SK-N-SH treated with all-trans-retinoic acid at 6 μM for 48 hours (cell line): ENCODE measurements at regions not wholly inside any gene's neighbourhood (a gene's known extent, or its start where the extent isn't known, plus 50 kb on each side); places are given as distances from the start of the nearest gene placed in this dataset.

ENCODE experiments used
- ATAC-seq: fragments of 200-7000 bp; cut with Tn5 transposase; 3 replicates; pipeline ENCODE4 v1.9.1; 2020; ENCODE audit warnings: mild to moderate bottlenecking, moderate library complexity
- ARNTL ChIP-seq: fragments of 450-650 bp; formaldehyde crosslinking; IDR thresholded peaks from 2 replicates; pipeline ENCODE4 v1.5.0; 2020; ENCODE audit warnings: low read depth, mild to moderate bottlenecking, moderate library complexity, borderline replicate concordance
- BACH2 ChIP-seq: fragments of 250-450 bp; sonication (Bioruptor Pico); IDR thresholded peaks from 2 replicates; pipeline ENCODE4 v1.9.0; 2021; ENCODE audit warnings: mild to moderate bottlenecking, borderline replicate concordance
- CREB5 ChIP-seq: fragments of 250-450 bp; sonication (Bioruptor Pico); IDR thresholded peaks from 2 replicates; pipeline ENCODE4 v1.5.1; 2020; ENCODE audit warnings: low read depth, mild to moderate bottlenecking, moderate library complexity
- CSDC2 ChIP-seq: fragments of 250-450 bp; sonication (Bioruptor Pico); IDR thresholded peaks from 2 replicates; pipeline ENCODE4 v1.5.0; 2020; ENCODE audit warnings: mild to moderate bottlenecking, moderate library complexity
- CSRNP3 ChIP-seq: fragments of 250-450 bp; sonication (Bioruptor Pico); IDR thresholded peaks from 2 replicates; pipeline ENCODE4 v1.5.1; 2021; ENCODE audit warnings: mild to moderate bottlenecking, moderate library complexity
- ESRRG ChIP-seq: fragments of 250-450 bp; sonication (Bioruptor Pico); IDR thresholded peaks from 2 replicates; pipeline ENCODE4 v1.6.1; 2021; ENCODE audit warnings: mild to moderate bottlenecking
- GLIS3 ChIP-seq: fragments of 250-450 bp; sonication (Bioruptor Pico); IDR thresholded peaks from 2 replicates; pipeline ENCODE4 v1.5.0; 2020; ENCODE audit warnings: mild to moderate bottlenecking, moderate library complexity
- ISL1 ChIP-seq: fragments of 250-450 bp; sonication (Bioruptor Pico); IDR thresholded peaks from 2 replicates; pipeline ENCODE4 v2.1.2; 2022; ENCODE audit warnings: mild to moderate bottlenecking, moderate library complexity
- OSR1 ChIP-seq: fragments of 250-450 bp; sonication (Bioruptor Pico); IDR thresholded peaks from 2 replicates; pipeline ENCODE4 v1.8.0; 2022; ENCODE audit warnings: moderate library complexity, mild to moderate bottlenecking, inconsistent platforms
- PATZ1 ChIP-seq: fragments of 250-450 bp; sonication (Bioruptor Pico); IDR thresholded peaks from 2 replicates; pipeline ENCODE4 v1.8.0; 2020; ENCODE audit warnings: mild to moderate bottlenecking, moderate library complexity, borderline replicate concordance
- POU6F1 ChIP-seq: fragments of 250-450 bp; sonication (Bioruptor Pico); IDR thresholded peaks from 2 replicates; pipeline ENCODE4 v1.8.0; 2021; ENCODE audit warnings: low read depth, mild to moderate bottlenecking, moderate library complexity, borderline replicate concordance
- PPARA ChIP-seq: fragments of 250-450 bp; sonication (Bioruptor Pico); IDR thresholded peaks from 2 replicates; pipeline ENCODE4 v1.5.0; 2020; ENCODE audit warnings: mild to moderate bottlenecking, borderline replicate concordance
- RARB ChIP-seq: fragments of 250-450 bp; sonication (Bioruptor Pico); IDR thresholded peaks from 2 replicates; pipeline ENCODE4 v1.8.0; 2021; ENCODE audit warnings: mild to moderate bottlenecking, moderate library complexity
- SNAI2 ChIP-seq: fragments of 250-450 bp; sonication (Bioruptor Pico); IDR thresholded peaks from 2 replicates; pipeline ENCODE4 v1.5.0; 2020; ENCODE audit warnings: mild to moderate bottlenecking, moderate library complexity
- TCF4 ChIP-seq: fragments of 250-450 bp; sonication (Bioruptor Pico); IDR thresholded peaks from 2 replicates; pipeline ENCODE4 v1.8.0; 2021; ENCODE audit warnings: mild to moderate bottlenecking, moderate library complexity, borderline replicate concordance
- TOX ChIP-seq: fragments of 250-450 bp; sonication (Bioruptor Pico); IDR thresholded peaks from 2 replicates; pipeline ENCODE4 v1.8.0; 2021; ENCODE audit warnings: mild to moderate bottlenecking, moderate library complexity, borderline replicate concordance
- TSHZ2 ChIP-seq: fragments of 250-450 bp; sonication (Bioruptor Pico); IDR thresholded peaks from 2 replicates; pipeline ENCODE4 v1.5.0; 2020; ENCODE audit warnings: mild to moderate bottlenecking, moderate library complexity
- ZC3H10 ChIP-seq: fragments of 250-450 bp; sonication (Bioruptor Pico); IDR thresholded peaks from 2 replicates; pipeline ENCODE4 v1.5.1; 2021; ENCODE audit warnings: mild to moderate bottlenecking, moderate library complexity
- ZFP3 ChIP-seq: fragments of 250-450 bp; sonication (Bioruptor Pico); IDR thresholded peaks from 2 replicates; pipeline ENCODE4 v1.5.0; 2020; ENCODE audit warnings: mild to moderate bottlenecking, moderate library complexity
- ZFP30 ChIP-seq: fragments of 450-650 bp; formaldehyde crosslinking; IDR thresholded peaks from 2 replicates; pipeline ENCODE4 v1.5.0; 2022; ENCODE audit warnings: mild to moderate bottlenecking, moderate library complexity
- ZNF565 ChIP-seq: fragments of 450-650 bp; formaldehyde crosslinking; conservative IDR thresholded peaks from 2 replicates; pipeline ENCODE4 v1.5.0; 2020; ENCODE audit warnings: low read depth, mild to moderate bottlenecking, moderate library complexity
- ZNF70 ChIP-seq: fragments of 450-650 bp; formaldehyde crosslinking; IDR thresholded peaks from 2 replicates; pipeline ENCODE4 v1.5.0; 2020; ENCODE audit warnings: mild to moderate bottlenecking, moderate library complexity

GRCh38 chr15:31228011-31228484 lies 98.6 kb upstream of the KLF13 start:
- ATAC-seq, result no peak
- TF ChIP-seq GLIS3 (CRISPR knock-in tag), result no peak
- no peak for TF ChIP-seq TCF4 (CRISPR knock-in tag)
- no peak for TF ChIP-seq ESRRG (CRISPR knock-in tag)
- no peak for TF ChIP-seq RARB (CRISPR knock-in tag)
- no peak for TF ChIP-seq CREB5 (CRISPR knock-in tag)
- no peak for TF ChIP-seq ZNF70 (CRISPR knock-in tag)
- no peak for TF ChIP-seq PPARA (CRISPR knock-in tag)
- TF ChIP-seq ZC3H10 (CRISPR knock-in tag), result no peak
- TF ChIP-seq ARNTL, result no peak
- TF ChIP-seq ZFP3 (CRISPR knock-in tag), result no peak
- no peak for TF ChIP-seq CSDC2 (CRISPR knock-in tag)
- no peak for TF ChIP-seq CSRNP3 (CRISPR knock-in tag)
- no peak for TF ChIP-seq TOX
- no peak for TF ChIP-seq POU6F1
- no peak for TF ChIP-seq PATZ1 (CRISPR knock-in tag)

- no peak; the same call in 2 of the 3 replicates for ATAC-seq
- TF ChIP-seq PPARA (CRISPR knock-in tag) (no peak), BACH2 (CRISPR knock-in tag) (no peak), ZFP30 (CRISPR knock-in tag) (no peak), POU6F1 (no peak), SNAI2 (CRISPR knock-in tag) (no peak), PATZ1 (CRISPR knock-in tag) (no peak), OSR1 (CRISPR knock-in tag) (no peak), TSHZ2 (CRISPR knock-in tag) (no peak), ZNF565 (CRISPR knock-in tag) (no peak), RARB (CRISPR knock-in tag) (no peak), CSRNP3 (CRISPR knock-in tag) (no peak), ISL1 (CRISPR knock-in tag) (no peak), GLIS3 (CRISPR knock-in tag) (no peak), ARNTL (no peak), ZNF70 (CRISPR knock-in tag) (no peak), ESRRG (CRISPR knock-in tag) (no peak), CREB5 (CRISPR knock-in tag) (no peak), TCF4 (CRISPR knock-in tag) (no peak)
Measured at GRCh38 chr15:31228980-31229826, 97.4 kb upstream of the KLF13 start.
